ENCODE measurements at regions not wholly inside any gene's neighbourhood (a gene's known extent, or its start where the extent isn't known, plus 50 kb on each side); places are given as distances from the start of the nearest gene placed in this dataset.

DNA sequence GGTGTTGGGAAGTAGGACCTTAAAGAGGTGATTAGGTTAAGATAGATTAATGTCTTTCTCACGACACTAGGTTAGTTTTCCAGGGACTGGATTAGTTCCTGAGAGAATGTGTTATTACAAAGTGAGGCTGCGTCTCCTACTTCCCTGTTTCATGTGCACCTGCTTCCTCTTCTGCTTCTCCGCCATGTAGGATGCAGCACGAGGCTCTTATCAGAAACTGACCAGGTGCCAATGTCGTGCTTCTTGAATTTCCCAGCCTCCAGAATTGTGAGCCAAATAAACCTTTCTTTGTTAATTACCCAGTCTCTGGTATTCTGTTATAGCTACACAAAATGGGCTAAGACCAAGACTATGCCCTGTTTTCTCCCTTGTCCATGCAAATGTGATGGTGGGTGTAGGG, 152.2 kb upstream of the LMO4 start:
- H3K27me3 ChIP-seq, result no peaks in the 10 kb centered on the region

DNA sequence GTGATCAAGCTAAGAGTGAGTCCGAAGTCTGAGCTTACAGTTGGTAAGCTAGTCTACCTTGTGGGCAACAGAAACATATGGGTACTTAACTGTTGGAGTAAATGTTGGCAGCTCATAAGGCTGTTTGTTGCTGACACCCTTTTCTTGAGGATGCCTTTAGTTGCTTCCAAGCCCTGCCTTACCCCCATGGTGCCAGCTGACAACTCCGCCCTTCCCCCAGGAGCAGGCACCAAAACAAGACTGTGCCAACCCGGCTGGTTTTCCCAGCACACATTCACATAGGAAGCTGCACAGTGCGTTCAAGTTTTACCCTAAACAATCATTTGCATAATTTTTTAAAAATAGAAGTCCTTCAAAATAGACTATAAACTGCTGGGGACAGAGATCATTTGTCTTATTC, 150.2 kb upstream of the LMO4 start:
- Mint-ChIP-seq H3K4me1 (peaks cover 7% of the 10 kb centered on the region), H3K9me3 (peaks cover 2% of the 10 kb centered on the region), H3K4me3 (no peak overlapping the region), H3K27me3 (ENCODE audit: insufficient read depth, low read depth) (peaks cover under 1% of the 10 kb centered on the region), H3K36me3 (no peaks in the 10 kb centered on the region), H3K27ac (no peak overlapping the region)
- no peaks in the 10 kb centered on the region for H4K20me1 ChIP-seq (ENCODE audit: low read depth)
- H3K9ac ChIP-seq, result no peak overlapping the region
- no peaks in the 10 kb centered on the region for H3K79me2 ChIP-seq (ENCODE audit: low read depth)
- no peaks in the 10 kb centered on the region for H3K27me3 ChIP-seq
- H3K4me1 ChIP-seq, result no peaks in the 10 kb centered on the region
- H3K36me3 ChIP-seq, result no peaks in the 10 kb centered on the region
- no peak overlapping the region for H3K4me3 ChIP-seq
- no peaks in the 10 kb centered on the region for H3K9me3 ChIP-seq (ENCODE audit: low read depth)
- H2AFZ ChIP-seq (replicated peaks), result no peak overlapping the region
- no peak for DNase-seq (ENCODE audit: low spot score)
- no peak overlapping the region for H3K27ac ChIP-seq
- no peak overlapping the region for H3K4me2 ChIP-seq
- TF ChIP-seq, protein P1, sequence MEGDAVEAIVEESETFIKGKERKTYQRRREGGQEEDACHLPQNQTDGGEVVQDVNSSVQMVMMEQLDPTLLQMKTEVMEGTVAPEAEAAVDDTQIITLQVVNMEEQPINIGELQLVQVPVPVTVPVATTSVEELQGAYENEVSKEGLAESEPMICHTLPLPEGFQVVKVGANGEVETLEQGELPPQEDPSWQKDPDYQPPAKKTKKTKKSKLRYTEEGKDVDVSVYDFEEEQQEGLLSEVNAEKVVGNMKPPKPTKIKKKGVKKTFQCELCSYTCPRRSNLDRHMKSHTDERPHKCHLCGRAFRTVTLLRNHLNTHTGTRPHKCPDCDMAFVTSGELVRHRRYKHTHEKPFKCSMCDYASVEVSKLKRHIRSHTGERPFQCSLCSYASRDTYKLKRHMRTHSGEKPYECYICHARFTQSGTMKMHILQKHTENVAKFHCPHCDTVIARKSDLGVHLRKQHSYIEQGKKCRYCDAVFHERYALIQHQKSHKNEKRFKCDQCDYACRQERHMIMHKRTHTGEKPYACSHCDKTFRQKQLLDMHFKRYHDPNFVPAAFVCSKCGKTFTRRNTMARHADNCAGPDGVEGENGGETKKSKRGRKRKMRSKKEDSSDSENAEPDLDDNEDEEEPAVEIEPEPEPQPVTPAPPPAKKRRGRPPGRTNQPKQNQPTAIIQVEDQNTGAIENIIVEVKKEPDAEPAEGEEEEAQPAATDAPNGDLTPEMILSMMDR (IDR thresholded peaks at IDR 0.05), result no peak
- TF ChIP-seq EZH2 (IDR thresholded peaks at IDR 0.05) (no peak), EZH2phosphoT487 (IDR thresholded peaks at IDR 0.05) (no peak)
- no peaks in the 10 kb centered on the region for H3F3A ChIP-seq (ENCODE audit: low read depth)

More for the DNA sequence above, 152.2 kb upstream of the LMO4 start:
- Histone ChIP-seq H3K79me2 (ENCODE audit: low read depth) (no peaks in the 10 kb centered on the region), H3K4me3 (no peak overlapping the region), H3K4me2 (no peak overlapping the region), H3K27ac (no peak overlapping the region), H3K36me3 (no peaks in the 10 kb centered on the region), H3K9me3 (ENCODE audit: low read depth) (no peaks in the 10 kb centered on the region), H3K4me1 (no peaks in the 10 kb centered on the region), H3K9ac (no peak overlapping the region), H4K20me1 (ENCODE audit: low read depth) (no peaks in the 10 kb centered on the region), H2AFZ (replicated peaks) (no peak overlapping the region), H3F3A (ENCODE audit: low read depth) (no peaks in the 10 kb centered on the region)
- no peak overlapping the region for H3K27ac Mint-ChIP-seq
- H3K36me3 Mint-ChIP-seq, result no peaks in the 10 kb centered on the region
- no peak for DNase-seq (ENCODE audit: low spot score)
- no peak overlapping the region for H3K4me3 Mint-ChIP-seq
- H3K4me1 Mint-ChIP-seq, result peaks cover 8% of the 10 kb centered on the region
- H3K9me3 Mint-ChIP-seq, result peaks cover 2% of the 10 kb centered on the region
- H3K27me3 Mint-ChIP-seq (ENCODE audit: insufficient read depth, low read depth), result peaks cover 3% of the 10 kb centered on the region
- TF ChIP-seq EZH2phosphoT487 (IDR thresholded peaks at IDR 0.05), result no peak
- no peak for TF ChIP-seq EZH2 (IDR thresholded peaks at IDR 0.05)
- TF ChIP-seq, protein P1 (IDR thresholded peaks at IDR 0.05), result no peak

DNA sequence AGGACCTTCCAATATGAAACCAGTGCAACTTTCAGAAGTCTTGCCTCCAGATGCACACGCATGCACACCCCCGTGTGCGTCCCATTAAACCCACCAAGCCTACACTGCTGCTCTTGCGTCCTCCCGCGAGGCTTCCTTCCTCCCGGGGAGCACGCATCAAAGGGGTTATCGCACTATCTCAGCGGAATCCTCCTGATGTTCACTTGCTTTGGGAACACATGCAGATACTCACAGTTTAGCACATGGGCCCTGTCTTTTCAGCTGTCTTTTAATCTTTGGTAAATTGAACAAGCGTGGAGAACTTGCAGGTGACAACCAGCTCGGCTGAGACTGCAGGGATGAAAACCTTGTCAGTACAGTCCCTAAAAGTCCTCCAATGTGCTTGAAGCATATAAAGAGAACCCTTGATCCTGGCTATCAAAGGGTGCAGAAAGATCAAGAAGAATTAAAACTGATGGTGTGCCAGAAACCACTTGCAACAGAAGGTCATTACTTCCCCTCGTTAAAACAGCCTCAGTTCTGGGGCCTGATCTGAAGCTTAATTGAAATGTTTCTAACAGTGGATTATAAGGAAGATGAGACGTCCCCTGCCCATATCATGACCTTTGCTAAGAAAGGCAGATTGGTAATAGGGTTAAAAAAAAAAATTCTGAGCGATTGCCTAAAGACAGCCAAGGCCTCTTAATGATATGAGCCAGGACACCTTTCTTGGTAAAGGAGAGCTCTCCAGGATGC, 149.4 kb upstream of the LMO4 start:
- Histone ChIP-seq H3F3A (ENCODE audit: low read depth) (no peaks in the 10 kb centered on the region), H3K27me3 (no peaks in the 10 kb centered on the region), H3K9ac (no peak overlapping the region), H3K9me3 (ENCODE audit: low read depth) (no peaks in the 10 kb centered on the region), H3K4me1 (no peaks in the 10 kb centered on the region), H2AFZ (replicated peaks) (no peak overlapping the region), H4K20me1 (ENCODE audit: low read depth) (no peaks in the 10 kb centered on the region), H3K36me3 (no peaks in the 10 kb centered on the region), H3K79me2 (ENCODE audit: low read depth) (no peaks in the 10 kb centered on the region), H3K4me3 (no peak overlapping the region), H3K27ac (no peak overlapping the region), H3K4me2 (no peak overlapping the region)
- Mint-ChIP-seq H3K27me3 (ENCODE audit: insufficient read depth, low read depth) (no peaks in the 10 kb centered on the region), H3K4me3 (no peak overlapping the region), H3K9me3 (peaks cover 2% of the 10 kb centered on the region), H3K27ac (no peak overlapping the region), H3K4me1 (peaks cover 7% of the 10 kb centered on the region), H3K36me3 (no peaks in the 10 kb centered on the region)
- DNase-seq (ENCODE audit: low spot score), result no peak
- TF ChIP-seq EZH2phosphoT487 (IDR thresholded peaks at IDR 0.05) (no peak), EZH2 (IDR thresholded peaks at IDR 0.05) (no peak)
- TF ChIP-seq, protein P1 (IDR thresholded peaks at IDR 0.05), result no peak
